ENCODE measurements at regions not wholly inside any gene's neighbourhood (a gene's known extent, or its start where the extent isn't known, plus 50 kb on each side); places are given as distances from the start of the nearest gene placed in this dataset.

DNA sequence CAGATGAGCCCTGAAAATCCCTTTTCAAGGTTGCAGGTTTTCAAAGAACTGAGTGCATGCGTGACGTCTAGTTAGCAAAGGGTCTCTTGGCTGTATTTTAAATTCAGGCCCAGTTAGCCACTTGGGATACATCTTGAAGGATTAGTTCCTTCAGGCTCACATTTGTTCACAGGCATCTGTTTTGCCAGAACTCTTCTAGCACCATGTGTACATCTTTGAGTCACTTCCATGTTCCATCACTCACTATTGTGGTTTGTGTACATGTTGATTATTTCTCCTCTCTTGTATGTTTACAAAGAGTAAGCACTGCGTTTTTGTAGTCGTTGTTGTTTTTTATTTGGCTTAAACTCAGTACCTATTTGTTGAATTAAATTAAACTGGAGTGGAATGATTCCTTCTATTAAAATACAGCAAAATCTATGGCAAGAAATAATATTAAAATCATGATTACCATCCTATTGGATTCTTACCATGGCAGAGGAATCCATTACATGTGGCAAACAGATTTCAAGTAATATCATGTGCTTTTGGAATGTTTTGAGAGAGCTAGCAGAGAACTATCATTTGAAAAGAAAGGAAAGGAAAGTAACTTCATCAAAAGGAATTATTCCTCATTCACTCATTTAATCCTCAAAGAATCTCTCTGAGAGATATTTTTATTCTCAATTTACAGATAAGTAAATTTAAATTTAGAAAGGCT lies 438.9 kb upstream of the FAR2 start:
- Histone ChIP-seq H3K27me3 (ENCODE audit: low read length) (no peaks in the 10 kb centered on the region), H3K9ac (ENCODE audit: low read length) (no peak overlapping the region; the same call in 1 of the 2 replicates), H3K36me3 (ENCODE audit: low read depth, low read length) (peaks cover 9% of the 10 kb centered on the region; the same call in 1 of the 2 replicates), H3F3A (ENCODE audit: low read length, unreplicated experiment) (no peaks in the 10 kb centered on the region), H3K27ac (ENCODE audit: low read length) (peak overlapping the region; percentile 17), H3K9me2 (replicated peaks; ENCODE audit: low read length) (no peaks in the 10 kb centered on the region), H2AFZ (ENCODE audit: low read length) (no peak overlapping the region), H4K20me1 (ENCODE audit: low read length) (no peaks in the 10 kb centered on the region), H3K9me3 (ENCODE audit: low read length) (no peaks in the 10 kb centered on the region), H3K4me2 (ENCODE audit: low read length) (peak overlapping the region; percentile 2; the same call in 1 of the 2 replicates), H3K4me3 (ENCODE audit: low read length) (no peak overlapping the region), H3K4me1 (ENCODE audit: insufficient read depth, low read length) (peaks cover 22% of the 10 kb centered on the region), H3K79me2 (ENCODE audit: low read length) (no peaks in the 10 kb centered on the region)
- TF ChIP-seq, protein P1, sequence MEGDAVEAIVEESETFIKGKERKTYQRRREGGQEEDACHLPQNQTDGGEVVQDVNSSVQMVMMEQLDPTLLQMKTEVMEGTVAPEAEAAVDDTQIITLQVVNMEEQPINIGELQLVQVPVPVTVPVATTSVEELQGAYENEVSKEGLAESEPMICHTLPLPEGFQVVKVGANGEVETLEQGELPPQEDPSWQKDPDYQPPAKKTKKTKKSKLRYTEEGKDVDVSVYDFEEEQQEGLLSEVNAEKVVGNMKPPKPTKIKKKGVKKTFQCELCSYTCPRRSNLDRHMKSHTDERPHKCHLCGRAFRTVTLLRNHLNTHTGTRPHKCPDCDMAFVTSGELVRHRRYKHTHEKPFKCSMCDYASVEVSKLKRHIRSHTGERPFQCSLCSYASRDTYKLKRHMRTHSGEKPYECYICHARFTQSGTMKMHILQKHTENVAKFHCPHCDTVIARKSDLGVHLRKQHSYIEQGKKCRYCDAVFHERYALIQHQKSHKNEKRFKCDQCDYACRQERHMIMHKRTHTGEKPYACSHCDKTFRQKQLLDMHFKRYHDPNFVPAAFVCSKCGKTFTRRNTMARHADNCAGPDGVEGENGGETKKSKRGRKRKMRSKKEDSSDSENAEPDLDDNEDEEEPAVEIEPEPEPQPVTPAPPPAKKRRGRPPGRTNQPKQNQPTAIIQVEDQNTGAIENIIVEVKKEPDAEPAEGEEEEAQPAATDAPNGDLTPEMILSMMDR (conservative IDR thresholded peaks at IDR 0.05; ENCODE audit: low read depth, low read length): no peak
- TF ChIP-seq EZH2 (IDR thresholded peaks at IDR 0.05; ENCODE audit: low read length, unreplicated experiment) (no peak), EZH2phosphoT487 (IDR thresholded peaks at IDR 0.05; ENCODE audit: borderline replicate concordance, low read length) (no peak)
- ChIA-PET CTCF (no interaction called here), POLR2A (ENCODE audit: unreplicated experiment) (no interaction called here)
- BruUV-seq (replicated peaks): no TSS peak
- ATAC-seq: peak; percentile 80
- intact Hi-C loops (cut with micrococcal nuclease): loop anchor here (2.0 kb wide), 1 partner anchor 743 kb away; no protein-coding TSS in a partner anchor
- peak; percentile 87 for DNase-seq

DNA sequence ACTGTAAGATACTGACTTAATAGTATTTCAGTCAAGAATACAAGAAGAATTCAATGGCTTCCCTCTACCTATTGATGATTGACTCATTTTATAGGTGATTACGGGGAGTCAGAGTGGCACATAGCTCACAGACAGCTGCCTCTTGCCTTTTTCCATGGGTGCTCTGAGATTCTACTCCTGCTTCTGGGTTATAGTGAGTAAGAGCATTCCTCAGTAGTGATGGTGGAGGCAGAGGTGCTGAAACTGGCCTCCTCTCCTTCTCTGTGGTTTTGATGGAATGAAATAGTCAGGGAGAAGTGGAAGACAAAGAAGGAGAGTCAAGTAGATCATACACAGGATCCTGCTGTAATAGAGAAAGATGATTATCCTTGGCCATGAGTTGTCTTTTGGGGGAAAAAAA lies 438.2 kb upstream of the FAR2 start:
- ChIA-PET POLR2A (ENCODE audit: unreplicated experiment) (no interaction called here), CTCF (no interaction called here)
- no peaks in the 10 kb centered on the region for H3F3A ChIP-seq (ENCODE audit: low read length, unreplicated experiment)
- peaks cover 22% of the 10 kb centered on the region for H3K4me1 ChIP-seq (ENCODE audit: insufficient read depth, low read length)
- H3K9me2 ChIP-seq (replicated peaks; ENCODE audit: low read length): no peaks in the 10 kb centered on the region
- no peaks in the 10 kb centered on the region for H3K9me3 ChIP-seq (ENCODE audit: low read length)
- intact Hi-C loops (cut with micrococcal nuclease): loop anchor here (2.0 kb wide), 1 partner anchor 744 kb away; no protein-coding TSS in a partner anchor
- peak; percentile 98 for DNase-seq
- no peak overlapping the region; the same call in 1 of the 2 replicates for H3K9ac ChIP-seq (ENCODE audit: low read length)
- no peaks in the 10 kb centered on the region for H3K27me3 ChIP-seq (ENCODE audit: low read length)
- ATAC-seq: peak; percentile 78
- H3K79me2 ChIP-seq (ENCODE audit: low read length): no peaks in the 10 kb centered on the region
- peak overlapping the region; percentile 2 for H3K4me2 ChIP-seq (ENCODE audit: low read length)
- TF ChIP-seq, protein P1 (conservative IDR thresholded peaks at IDR 0.05; ENCODE audit: low read depth, low read length): no peak
- no peak for TF ChIP-seq EZH2 (IDR thresholded peaks at IDR 0.05; ENCODE audit: low read length, unreplicated experiment)
- no peak for TF ChIP-seq EZH2phosphoT487 (IDR thresholded peaks at IDR 0.05; ENCODE audit: borderline replicate concordance, low read length)
- no peak overlapping the region for H2AFZ ChIP-seq (ENCODE audit: low read length)
- no peaks in the 10 kb centered on the region for H4K20me1 ChIP-seq (ENCODE audit: low read length)
- BruUV-seq (replicated peaks): no TSS peak
- peaks cover 14% of the 10 kb centered on the region; the same call in 1 of the 2 replicates for H3K36me3 ChIP-seq (ENCODE audit: low read depth, low read length)
- no peak overlapping the region for H3K4me3 ChIP-seq (ENCODE audit: low read length)
- peak overlapping the region; percentile 17 for H3K27ac ChIP-seq (ENCODE audit: low read length)

DNA sequence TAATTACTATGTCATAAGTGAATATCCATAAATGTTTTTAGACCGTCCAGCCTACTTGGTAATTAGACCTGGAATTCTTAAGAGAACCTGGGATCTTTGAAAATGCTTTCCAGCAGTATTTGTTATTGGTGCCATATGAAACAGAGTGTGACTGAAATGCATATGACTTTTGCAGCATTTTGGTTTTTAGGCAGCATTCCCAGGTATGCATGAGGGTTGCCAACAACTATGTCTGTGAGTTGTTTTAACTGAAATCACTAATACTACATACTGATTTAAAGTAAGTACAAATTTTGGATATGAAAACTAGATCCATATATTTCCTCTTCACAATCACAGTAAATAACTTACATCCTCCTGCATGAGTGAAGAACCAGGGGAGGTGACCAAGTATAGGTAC lies 437.7 kb upstream of the FAR2 start:
- no peak for TF ChIP-seq EZH2 (IDR thresholded peaks at IDR 0.05; ENCODE audit: low read length, unreplicated experiment)
- TF ChIP-seq EZH2phosphoT487 (IDR thresholded peaks at IDR 0.05; ENCODE audit: borderline replicate concordance, low read length): no peak
- TF ChIP-seq, protein P1 (conservative IDR thresholded peaks at IDR 0.05; ENCODE audit: low read depth, low read length): no peak

More for the DNA sequence above, 437.7 kb upstream of the FAR2 start:
- no peak overlapping the region for H2AFZ ChIP-seq (ENCODE audit: low read length)
- H3K79me2 ChIP-seq (ENCODE audit: low read length): no peaks in the 10 kb centered on the region
- no peaks in the 10 kb centered on the region for H3K9me2 ChIP-seq (replicated peaks; ENCODE audit: low read length)
- H3K36me3 ChIP-seq (ENCODE audit: low read depth, low read length): peaks cover 14% of the 10 kb centered on the region; the same call in 1 of the 2 replicates
- intact Hi-C loops (cut with micrococcal nuclease): loop anchor here (2.0 kb wide), 1 partner anchor 745 kb away; no protein-coding TSS in a partner anchor
- H3K4me2 ChIP-seq (ENCODE audit: low read length): no peak overlapping the region
- H3K27me3 ChIP-seq (ENCODE audit: low read length): no peaks in the 10 kb centered on the region
- POLR2A ChIA-PET (ENCODE audit: unreplicated experiment): no interaction called here
- no peak overlapping the region for H3K4me3 ChIP-seq (ENCODE audit: low read length)
- H3K4me1 ChIP-seq (ENCODE audit: insufficient read depth, low read length): peaks cover 22% of the 10 kb centered on the region
- ATAC-seq: no peak
- no peaks in the 10 kb centered on the region for H4K20me1 ChIP-seq (ENCODE audit: low read length)
- no peaks in the 10 kb centered on the region for H3K9me3 ChIP-seq (ENCODE audit: low read length)
- no peak overlapping the region for H3K9ac ChIP-seq (ENCODE audit: low read length)
- H3F3A ChIP-seq (ENCODE audit: low read length, unreplicated experiment): no peaks in the 10 kb centered on the region
- no peak for DNase-seq
- CTCF ChIA-PET: no interaction called here
- BruUV-seq (replicated peaks): no TSS peak
- no peak overlapping the region for H3K27ac ChIP-seq (ENCODE audit: low read length)

Data from PC-3 (cell line).